Activated T-cell treated with anti-CD3 and anti-CD28 coated beads, Interleukin-2, amount 50 U/mL, for 72 hours (primary cell): ENCODE measurements at regions not wholly inside any gene's neighbourhood (a gene's known extent, or its start where the extent isn't known, plus 50 kb on each side); places are given as distances from the start of the nearest gene placed in this dataset.
"Not testable (repeated sequence)": the region's sequence is repeated elsewhere in the genome, so short reads cannot be mapped to it uniquely, and the experiment has no call there.

Source experiments
- ATAC-seq, 2 donors: fragments of 150-1000 bp; cut with Tn5 transposase; replicated peaks in 1 of 2; 2 replicates each; pipeline ENCODE4 v1.10.0; 2021; ENCODE audit warnings: moderate library complexity in 2 of 2, mild to moderate bottlenecking in 1 of 2
- DNase-seq, 2 donors: peaks; one replicate each; pipeline ENCODE4 v3.0.0; 2021 to 2022; ENCODE audit warnings: mixed read lengths in 1 of 2
- H3K27ac Mint-ChIP-seq: one replicate; pipeline ENCODE4 v1.8.0; 2022; ENCODE audit warnings: mild to moderate bottlenecking, moderate library complexity, mixed read lengths
- H3K27me3 Mint-ChIP-seq: one replicate; pipeline ENCODE4 v1.8.0; 2022; ENCODE audit warnings: low read depth, mixed read lengths
- H3K36me3 Mint-ChIP-seq, 2 donors: one replicate each; pipeline ENCODE4 v1.8.0; 2022; ENCODE audit warnings: mixed read lengths in 2 of 2, mild to moderate bottlenecking in 1 of 2; ENCODE audit not compliant: insufficient read depth in 2 of 2
- H3K4me1 Mint-ChIP-seq: one replicate; pipeline ENCODE4 v1.8.0; 2022; ENCODE audit warnings: low read depth, mixed read lengths
- H3K4me3 Mint-ChIP-seq, 2 donors: one replicate each; pipeline ENCODE4 v1.8.0; 2022; ENCODE audit warnings: mild to moderate bottlenecking in 2 of 2, mixed read lengths in 2 of 2, moderate library complexity in 2 of 2
- H3K9me3 Mint-ChIP-seq, 2 donors: one replicate each; pipeline ENCODE4 v1.8.0; 2022; ENCODE audit warnings: mixed read lengths in 2 of 2

DNA sequence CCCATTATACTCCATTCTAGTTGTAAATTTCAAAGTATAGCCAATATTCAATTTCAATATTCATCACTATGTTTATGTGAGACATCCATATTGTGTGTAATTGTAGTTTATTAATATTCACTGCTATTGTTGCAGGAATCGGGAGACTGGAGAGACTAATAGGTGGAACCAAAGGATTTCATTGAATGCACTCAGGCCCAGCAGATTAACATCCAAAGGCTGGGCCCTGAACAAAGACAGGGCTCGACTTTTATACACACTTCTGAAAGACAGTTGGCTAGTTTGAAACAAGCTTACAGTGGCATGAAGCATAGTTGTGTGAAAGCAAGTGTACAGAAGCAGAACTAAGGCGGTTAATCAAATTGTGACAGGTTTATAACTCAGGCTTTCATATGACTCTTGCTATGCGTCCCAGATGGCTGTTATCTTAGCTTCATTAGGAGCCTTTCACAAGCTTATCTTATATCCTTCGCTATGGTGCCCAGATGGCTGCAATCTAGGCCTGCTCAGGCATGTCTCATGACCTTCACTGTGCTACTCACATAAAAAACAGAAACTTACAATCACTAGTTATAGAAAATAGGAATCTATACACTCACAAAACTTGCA is 1038.8 kb upstream of the EPHA6 start:
- Mint-ChIP-seq H3K4me1 (no peaks in the 10 kb centered on the region), H3K27me3 (no peaks in the 10 kb centered on the region), H3K4me3 (no peak overlapping the region), H3K9me3 (peaks cover 13 to 14% of the 10 kb centered on the region in 2 donors), H3K27ac (no peak overlapping the region), H3K36me3 (no peaks in the 10 kb centered on the region)
- ATAC-seq = no peak
- no peak for DNase-seq

DNA sequence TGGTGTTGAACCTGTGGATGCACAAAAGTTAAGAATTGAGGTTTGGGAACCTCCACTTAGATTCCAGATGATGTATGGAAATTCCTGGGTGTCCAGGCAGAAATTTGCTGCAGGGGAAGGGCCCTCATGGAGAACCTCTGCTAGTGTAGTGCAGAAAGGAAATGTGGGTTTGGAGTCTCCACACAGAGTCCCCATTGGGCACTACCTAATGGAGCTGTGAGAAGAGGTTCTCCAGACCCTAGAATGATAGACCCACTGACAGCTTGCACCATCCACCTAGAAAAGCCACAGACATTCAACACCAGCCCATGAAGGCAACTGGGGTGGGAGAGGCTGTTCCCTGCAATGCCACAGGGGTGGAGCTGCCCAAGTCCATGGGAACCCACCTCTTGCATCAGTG is 1032.8 kb upstream of the EPHA6 start:
- H3K9me3 Mint-ChIP-seq = peaks cover 5% of the 10 kb centered on the region in 2 donors
- no peaks in the 10 kb centered on the region for H3K36me3 Mint-ChIP-seq
- H3K4me3 Mint-ChIP-seq = no peak overlapping the region
- ATAC-seq = no peak
- H3K27me3 Mint-ChIP-seq = no peaks in the 10 kb centered on the region
- no peak overlapping the region for H3K27ac Mint-ChIP-seq
- DNase-seq = no peak
- no peaks in the 10 kb centered on the region for H3K4me1 Mint-ChIP-seq

DNA sequence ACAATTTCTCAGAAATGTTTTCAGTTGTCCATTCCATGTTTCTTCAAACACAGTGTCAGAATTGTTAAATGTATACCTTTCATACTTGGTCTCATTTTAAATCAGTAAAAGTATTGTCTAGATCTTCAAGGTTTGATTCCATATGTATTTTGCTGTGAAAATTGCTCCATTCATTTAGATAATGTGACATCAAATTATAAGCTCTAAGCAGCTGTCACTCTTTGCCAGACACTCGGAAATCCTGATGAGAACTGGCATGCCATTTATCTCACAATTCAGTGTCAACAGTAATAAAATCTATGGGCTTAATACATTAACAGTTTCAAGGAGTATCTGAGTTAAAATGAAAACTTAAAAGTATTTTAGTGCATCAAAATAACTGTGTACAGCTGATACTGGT is 1025.3 kb upstream of the EPHA6 start:
- Mint-ChIP-seq H3K4me3 (no peak overlapping the region), H3K27me3 (no peaks in the 10 kb centered on the region), H3K27ac (no peak overlapping the region), H3K36me3 (no peaks in the 10 kb centered on the region), H3K9me3 (peaks cover 0 to under 1% of the 10 kb centered on the region in 2 donors), H3K4me1 (no peaks in the 10 kb centered on the region)
- ATAC-seq (no peak), DNase-seq (no peak)

DNA sequence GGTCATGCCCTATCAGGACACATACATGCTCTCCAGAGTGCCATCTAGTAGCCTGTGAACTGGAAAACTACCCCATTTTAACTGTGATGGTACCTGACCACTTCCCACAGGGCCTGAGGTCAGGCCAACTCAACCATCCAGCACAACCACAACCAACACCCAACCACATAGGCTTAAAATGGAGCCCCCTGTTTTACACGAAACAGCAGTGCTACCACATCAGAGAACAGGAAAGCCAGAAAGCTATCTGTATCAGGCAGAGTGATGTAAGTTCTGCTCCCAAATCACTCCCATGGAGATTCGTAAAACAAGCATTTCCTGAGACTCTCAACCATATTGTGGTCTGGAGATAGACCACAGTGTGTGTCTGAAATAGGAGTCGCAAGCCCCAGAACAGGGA is 1017.3 kb upstream of the EPHA6 start:
- no peak for ATAC-seq
- Mint-ChIP-seq H3K27ac (no peak overlapping the region), H3K4me1 (no peaks in the 10 kb centered on the region), H3K27me3 (no peaks in the 10 kb centered on the region), H3K36me3 (no peaks in the 10 kb centered on the region), H3K9me3 (peaks cover 2 to 9% of the 10 kb centered on the region in 2 donors), H3K4me3 (no peak overlapping the region)
- DNase-seq = no peak

DNA sequence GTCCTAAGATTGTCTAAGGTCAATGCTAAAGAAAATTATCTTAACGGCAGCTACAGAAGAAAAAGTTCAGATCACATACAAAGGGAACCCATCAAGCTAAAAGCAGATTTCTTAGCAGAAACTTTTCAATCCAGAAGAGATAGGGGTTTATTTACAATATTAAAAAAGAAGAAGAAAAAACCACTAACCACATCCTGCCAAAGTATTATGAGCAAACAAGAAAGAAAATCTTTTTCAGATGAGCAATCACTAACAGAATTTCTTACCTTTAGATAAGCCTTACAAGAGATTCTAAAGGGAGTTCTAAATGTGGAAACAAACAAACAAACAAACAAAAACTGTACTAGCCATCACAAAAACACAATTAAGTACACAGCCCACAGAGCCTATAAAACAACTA is 1015.8 kb upstream of the EPHA6 start:
- Mint-ChIP-seq H3K27me3 (no peaks in the 10 kb centered on the region), H3K4me3 (no peak overlapping the region), H3K27ac (no peak overlapping the region), H3K9me3 (peaks cover 2 to 9% of the 10 kb centered on the region in 2 donors), H3K36me3 (no peaks in the 10 kb centered on the region), H3K4me1 (no peaks in the 10 kb centered on the region)
- no peak for DNase-seq
- ATAC-seq = no peak

DNA sequence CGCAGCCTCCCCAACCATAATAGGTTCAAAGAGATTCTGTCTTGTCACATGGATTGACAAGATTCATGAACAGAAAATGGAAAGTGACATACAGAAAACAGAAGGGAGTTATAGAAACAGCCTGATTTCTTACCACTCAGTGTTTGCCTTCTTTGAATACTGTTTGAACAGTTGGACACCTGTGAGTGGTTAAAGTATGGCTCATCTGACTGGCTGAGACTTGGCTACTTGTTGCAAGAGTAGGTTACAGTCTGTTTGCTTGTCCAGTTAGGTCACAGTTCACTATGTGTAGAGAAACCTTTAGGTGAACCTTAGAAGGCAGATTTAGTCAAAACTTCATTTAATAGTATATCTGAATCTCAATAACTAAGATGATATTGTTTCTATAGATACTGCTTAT is 1003.9 kb upstream of the EPHA6 start:
- DNase-seq = no peak
- H3K4me1 Mint-ChIP-seq = no peaks in the 10 kb centered on the region
- no peak overlapping the region for H3K4me3 Mint-ChIP-seq
- H3K27me3 Mint-ChIP-seq = no peaks in the 10 kb centered on the region
- no peak for ATAC-seq
- no peaks in the 10 kb centered on the region for H3K36me3 Mint-ChIP-seq
- H3K27ac Mint-ChIP-seq = no peak overlapping the region
- H3K9me3 Mint-ChIP-seq = peaks cover 4 to 6% of the 10 kb centered on the region in 2 donors

DNA sequence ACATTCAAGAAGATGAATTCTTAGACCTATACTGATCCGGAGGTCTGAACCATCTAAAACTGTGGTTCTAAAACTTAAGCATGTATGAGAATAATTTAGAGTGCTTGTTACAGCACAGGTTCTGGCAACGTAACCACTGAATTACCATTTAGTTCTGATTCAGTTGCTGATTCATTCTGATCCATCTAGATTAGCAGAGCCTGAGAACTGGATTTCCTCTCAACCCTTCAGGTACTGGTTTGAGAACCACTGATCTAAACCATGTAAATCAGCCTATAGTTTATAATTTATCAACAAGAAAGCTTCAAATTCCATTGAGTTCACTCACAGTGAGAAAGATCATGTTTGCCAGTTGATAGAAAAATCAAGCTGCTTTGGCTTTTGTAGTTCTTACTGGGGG is 1001.1 kb upstream of the EPHA6 start:
- Mint-ChIP-seq H3K4me3 (no peak overlapping the region), H3K27ac (no peak overlapping the region), H3K27me3 (no peaks in the 10 kb centered on the region), H3K36me3 (no peaks in the 10 kb centered on the region), H3K9me3 (peaks cover 4% of the 10 kb centered on the region in 2 donors), H3K4me1 (no peaks in the 10 kb centered on the region)
- DNase-seq (no peak), ATAC-seq (no peak)

DNA sequence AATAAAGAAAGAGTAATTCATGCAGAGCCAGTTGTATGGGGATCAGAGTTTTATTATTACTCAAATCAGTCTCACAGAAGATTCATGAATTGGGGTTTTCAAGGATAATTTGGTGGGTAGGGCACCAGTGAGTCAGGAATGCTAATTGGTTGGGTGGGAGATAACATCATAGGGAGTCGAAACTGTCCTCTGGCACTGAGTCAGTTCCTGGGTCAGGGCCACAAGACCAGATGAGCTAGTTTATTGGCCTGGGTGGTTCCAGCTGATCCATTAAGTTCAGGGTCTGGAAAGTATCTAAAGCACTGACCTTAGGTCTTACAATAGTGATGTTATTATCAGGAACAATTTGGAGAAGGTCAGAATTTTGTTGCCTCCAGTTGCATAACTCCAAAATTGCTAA is 998.6 kb upstream of the EPHA6 start:
- Mint-ChIP-seq H3K36me3 (no peaks in the 10 kb centered on the region), H3K9me3 (peaks cover 0 to under 1% of the 10 kb centered on the region in 2 donors), H3K27me3 (no peaks in the 10 kb centered on the region), H3K4me1 (no peaks in the 10 kb centered on the region), H3K4me3 (no peak overlapping the region), H3K27ac (no peak overlapping the region)
- DNase-seq = no peak
- ATAC-seq = no peak

DNA sequence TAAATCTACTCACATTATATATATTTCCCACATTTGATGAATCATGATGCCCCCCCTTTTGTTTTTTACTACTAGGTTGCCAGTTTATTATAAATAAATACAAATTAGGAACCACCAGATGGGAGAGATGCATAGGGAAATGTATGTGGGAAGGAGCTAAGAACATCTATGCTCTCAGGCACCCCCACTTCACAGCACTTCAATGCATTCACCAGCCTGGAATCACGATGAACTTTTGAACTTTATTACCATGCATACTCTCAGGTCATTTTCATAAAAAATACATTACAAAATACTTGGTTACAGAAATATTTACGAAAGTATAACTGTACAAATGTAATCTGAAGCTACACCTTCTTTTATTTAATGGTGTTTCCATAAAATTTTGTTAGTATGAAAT is 988.0 kb upstream of the EPHA6 start:
- Mint-ChIP-seq H3K27ac (no peak overlapping the region), H3K4me3 (no peak overlapping the region), H3K36me3 (no peaks in the 10 kb centered on the region), H3K27me3 (no peaks in the 10 kb centered on the region), H3K4me1 (no peaks in the 10 kb centered on the region), H3K9me3 (peaks cover 3 to 5% of the 10 kb centered on the region in 2 donors)
- ATAC-seq = no peak
- DNase-seq = no peak

DNA sequence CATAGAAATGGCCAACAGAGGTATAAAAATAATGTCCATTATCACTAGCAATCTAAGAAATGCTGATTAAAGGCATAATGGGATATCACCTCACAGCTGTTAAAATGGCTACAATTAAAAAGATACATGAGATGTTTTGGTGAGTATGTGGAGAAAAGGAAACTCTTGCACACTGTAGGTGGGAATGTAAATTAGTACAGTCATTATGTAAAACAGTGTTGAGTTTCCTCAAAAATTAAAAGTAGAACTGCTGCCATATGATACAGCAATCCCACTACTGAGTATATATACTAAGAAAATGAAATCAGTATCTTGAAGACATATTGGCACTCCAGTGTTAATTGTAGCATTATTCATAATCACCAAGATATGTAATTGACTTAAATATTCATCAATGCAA is 982.2 kb upstream of the EPHA6 start:
- no peaks in the 10 kb centered on the region for H3K27me3 Mint-ChIP-seq
- no peaks in the 10 kb centered on the region for H3K36me3 Mint-ChIP-seq
- DNase-seq (no peak), ATAC-seq (no peak)
- peaks cover 10 to 11% of the 10 kb centered on the region in 2 donors for H3K9me3 Mint-ChIP-seq
- no peaks in the 10 kb centered on the region for H3K4me1 Mint-ChIP-seq
- H3K4me3 Mint-ChIP-seq = no peak overlapping the region
- H3K27ac Mint-ChIP-seq = no peak overlapping the region

DNA sequence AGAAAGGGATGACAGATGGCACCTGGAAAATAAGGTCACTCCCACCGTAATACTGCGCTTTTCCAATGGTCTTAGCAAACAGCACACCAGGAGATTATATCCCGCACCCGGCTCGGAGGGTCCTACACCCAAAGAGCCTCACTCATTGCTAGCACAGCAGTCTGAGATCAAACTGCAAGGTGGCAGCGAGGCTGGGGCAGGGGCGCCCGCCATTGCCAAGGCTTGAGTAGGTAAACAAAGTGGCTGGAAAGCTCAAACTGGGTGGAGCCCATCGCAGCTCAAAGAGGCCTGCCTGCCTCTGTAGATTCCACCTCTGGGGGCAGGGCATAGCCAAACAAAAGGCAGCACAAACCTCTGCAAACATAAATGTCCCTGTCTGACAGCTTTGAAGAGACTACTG is 953.8 kb upstream of the EPHA6 start:
- not testable (repeated sequence) for H3K4me1 Mint-ChIP-seq, H3K36me3 Mint-ChIP-seq, DNase-seq, H3K27ac Mint-ChIP-seq, H3K4me3 Mint-ChIP-seq, H3K27me3 Mint-ChIP-seq, ATAC-seq
- H3K9me3 Mint-ChIP-seq = peaks cover 12 to 13% of the 10 kb centered on the region in 2 donors

DNA sequence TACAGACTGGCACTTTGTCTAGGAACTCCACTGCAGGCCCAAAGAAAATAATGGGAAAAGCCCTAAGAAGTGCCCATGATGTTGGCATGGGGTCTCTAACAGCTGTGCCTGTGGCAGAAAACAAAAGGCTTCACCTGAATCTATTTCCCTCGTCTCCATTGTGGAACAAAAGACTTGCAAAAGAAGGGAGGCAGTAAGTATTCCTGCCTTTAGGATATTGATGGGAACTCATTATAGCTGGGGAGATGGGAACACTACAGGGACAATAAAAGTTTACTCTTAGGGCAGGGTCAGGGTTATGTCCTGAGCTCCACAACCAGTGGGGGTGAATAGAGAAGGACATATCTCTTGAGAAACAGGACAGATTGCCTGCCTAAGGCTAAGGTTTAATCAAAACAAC is 930.6 kb upstream of the EPHA6 start:
- no peak for ATAC-seq
- peaks cover 0 to 2% of the 10 kb centered on the region in 2 donors for H3K9me3 Mint-ChIP-seq
- no peaks in the 10 kb centered on the region for H3K4me1 Mint-ChIP-seq
- H3K36me3 Mint-ChIP-seq = no peaks in the 10 kb centered on the region
- H3K27ac Mint-ChIP-seq = no peak overlapping the region
- no peaks in the 10 kb centered on the region for H3K27me3 Mint-ChIP-seq
- H3K4me3 Mint-ChIP-seq = no peak overlapping the region
- no peak for DNase-seq

DNA sequence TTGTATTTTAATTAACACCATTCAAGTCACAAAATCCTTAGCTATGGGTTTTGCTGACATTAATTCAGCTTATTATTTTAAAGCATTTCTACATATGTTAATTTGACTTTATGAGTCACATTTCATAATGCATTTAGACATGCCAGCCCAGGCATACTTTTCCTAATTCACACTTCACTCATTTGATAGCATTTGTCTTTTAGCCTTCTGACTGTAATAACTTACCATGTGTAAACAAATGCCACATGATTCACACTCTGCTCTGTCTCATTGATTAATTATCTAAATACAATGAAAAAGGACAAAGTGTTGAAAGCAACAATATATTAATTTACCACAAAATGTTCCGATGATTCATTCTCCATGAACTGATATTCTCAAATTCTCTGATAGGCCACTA is 927.8 kb upstream of the EPHA6 start:
- no peak overlapping the region for H3K27ac Mint-ChIP-seq
- ATAC-seq (no peak), DNase-seq (no peak)
- no peak overlapping the region for H3K4me3 Mint-ChIP-seq
- no peaks in the 10 kb centered on the region for H3K27me3 Mint-ChIP-seq
- peaks cover 0 to 2% of the 10 kb centered on the region in 2 donors for H3K9me3 Mint-ChIP-seq
- H3K4me1 Mint-ChIP-seq = no peaks in the 10 kb centered on the region
- H3K36me3 Mint-ChIP-seq = no peaks in the 10 kb centered on the region

DNA sequence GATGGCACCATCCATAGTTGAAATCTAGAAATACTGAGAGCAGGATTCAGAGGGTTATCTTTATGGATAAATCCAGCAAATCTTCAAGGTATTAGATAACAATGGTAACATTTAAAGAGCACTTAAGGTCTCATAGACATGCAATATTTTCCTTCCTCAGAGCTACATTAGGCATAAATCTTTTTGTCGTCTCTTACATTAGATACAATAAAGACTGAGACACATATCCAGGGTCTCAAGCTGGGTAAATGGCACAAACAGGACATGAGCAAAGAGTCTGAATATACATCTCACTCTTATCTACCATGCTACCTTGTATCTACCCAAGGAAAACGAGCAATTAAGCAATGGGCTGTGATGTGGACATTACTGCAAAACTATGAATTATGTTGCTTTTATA is 927.3 kb upstream of the EPHA6 start:
- peaks cover 0 to 2% of the 10 kb centered on the region in 2 donors for H3K9me3 Mint-ChIP-seq
- no peaks in the 10 kb centered on the region for H3K4me1 Mint-ChIP-seq
- DNase-seq = no peak
- H3K36me3 Mint-ChIP-seq = no peaks in the 10 kb centered on the region
- H3K4me3 Mint-ChIP-seq = no peak overlapping the region
- ATAC-seq = no peak
- no peaks in the 10 kb centered on the region for H3K27me3 Mint-ChIP-seq
- H3K27ac Mint-ChIP-seq = no peak overlapping the region
